Tibial nerve (tissue), 4 donors: ENCODE measurements at regions not wholly inside any gene's neighbourhood (a gene's known extent, or its start where the extent isn't known, plus 50 kb on each side); places are given as distances from the start of the nearest gene placed in this dataset.

Source experiments
- DNase-seq, 2 donors: peaks; one replicate each; pipeline ENCODE4 v3.0.0-alpha.2; 2019; ENCODE audit warnings: low spot score in 2 of 2
- H3K27ac ChIP-seq, 4 donors: fragments of 200-600 bp; sonication (generic) in 3 of 4; one replicate each; pipeline ENCODE4 v1.5.1; 2017 to 2019; ENCODE audit warnings: mild to moderate bottlenecking in 1 of 4
- H3K27me3 ChIP-seq, 2 donors: fragments of 200-600 bp; sonication (generic) in 1 of 2; one replicate each; pipeline versions ENCODE4 v1.5.1 to v1.6.0; 2017 to 2019
- H3K36me3 ChIP-seq, 3 donors: fragments of 200-600 bp; sonication (generic); one replicate each; pipeline ENCODE4 v1.5.1; 2018 to 2019
- H3K4me1 ChIP-seq, 4 donors: fragments of 200-600 bp; sonication (generic) in 3 of 4; one replicate each; pipeline ENCODE4 v1.5.1; 2017 to 2019
- H3K4me3 ChIP-seq, 4 donors: fragments of 200-600 bp; sonication (generic) in 3 of 4; one replicate each; pipeline ENCODE4 v1.5.1; 2017 to 2019; ENCODE audit warnings: mild to moderate bottlenecking in 1 of 4, moderate library complexity in 1 of 4
- H3K9me3 ChIP-seq, 4 donors: fragments of 200-600 bp; sonication (generic) in 3 of 4; one replicate each; pipeline ENCODE4 v1.5.1; 2017 to 2019
- CTCF ChIP-seq, 5 experiments: fragments of 200-600 bp in 3 of 5; fragments of 450-650 bp in 2 of 5; sonication (generic) in 3 of 5; IDR thresholded peaks; one replicate each; pipeline ENCODE4 v1.5.1; 2016 to 2019; ENCODE audit warnings: antibody characterized with exemption in 5 of 5, mild to moderate bottlenecking in 3 of 5, moderate library complexity in 2 of 5
- EP300 ChIP-seq, 2 donors: sonication (generic); formaldehyde crosslinking; IDR thresholded peaks; one replicate each; pipeline ENCODE4 v1.6.1; 2017; ENCODE audit warnings: antibody characterized with exemption in 2 of 2, mild to moderate bottlenecking in 1 of 2
- POLR2A ChIP-seq, 2 donors: fragments of 450-650 bp; IDR thresholded peaks; one replicate each; pipeline ENCODE4 v1.6.1; 2017; ENCODE audit warnings: antibody characterized with exemption in 2 of 2, mild to moderate bottlenecking in 2 of 2, moderate library complexity in 2 of 2
- WGBS, 2 donors: methylation state at CpG; one replicate each; pipeline ENCODE4 v1.1.5; 2018; 5-methylcytosine and 5-hydroxymethylcytosine counted together

GRCh38 chr13:37353911-37354310 is 244.7 kb downstream of the POSTN start:
- WGBS, 2 donors = 86 to 88% methylated on average over 4 of the region's 4 CpGs
- no peaks in the 10 kb centered on the region for H3K27me3 ChIP-seq
- H3K4me3 ChIP-seq = no peak overlapping the region
- H3K9me3 ChIP-seq = no peaks in the 10 kb centered on the region
- H3K36me3 ChIP-seq = no peaks in the 10 kb centered on the region
- TF ChIP-seq POLR2A (IDR thresholded peaks at IDR 0.05) = no peak
- TF ChIP-seq CTCF (IDR thresholded peaks at IDR 0.05) = no peak
- no peak for TF ChIP-seq EP300 (IDR thresholded peaks at IDR 0.05)
- no peak overlapping the region for H3K27ac ChIP-seq
- H3K4me1 ChIP-seq = no peaks in the 10 kb centered on the region
- no peak for DNase-seq

GRCh38 chr13:37351211-37351610 is 245.7 kb upstream of the CSNK1A1L start:
- 80 to 89% methylated on average over 2 of the region's 2 CpGs for WGBS, 2 donors
- no peaks in the 10 kb centered on the region for H3K4me1 ChIP-seq
- H3K9me3 ChIP-seq = peaks cover 0 to 5% (median 0%) of the 10 kb centered on the region in 4 donors
- no peak for DNase-seq
- H3K36me3 ChIP-seq = no peaks in the 10 kb centered on the region
- no peak overlapping the region for H3K27ac ChIP-seq
- H3K4me3 ChIP-seq = no peak overlapping the region
- H3K27me3 ChIP-seq = no peaks in the 10 kb centered on the region
- no peak for TF ChIP-seq CTCF (IDR thresholded peaks at IDR 0.05)

- Histone ChIP-seq H3K4me3 (no peak overlapping the region), H3K9me3 (peaks cover 0 to 5% (median 0%) of the 10 kb centered on the region in 4 donors), H3K27ac (no peak overlapping the region), H3K4me1 (no peaks in the 10 kb centered on the region), H3K36me3 (no peaks in the 10 kb centered on the region), H3K27me3 (no peaks in the 10 kb centered on the region)
- TF ChIP-seq EP300 (IDR thresholded peaks at IDR 0.05) = no peak
- TF ChIP-seq CTCF (IDR thresholded peaks at IDR 0.05) = no peak
- TF ChIP-seq POLR2A (IDR thresholded peaks at IDR 0.05) = no peak
- no peak for DNase-seq
- 68 to 70% methylated on average over 4 of the region's 4 CpGs for WGBS, 2 donors
Measured at GRCh38 chr13:37349916-37350315, 244.5 kb upstream of the CSNK1A1L start.

- TF ChIP-seq CTCF (IDR thresholded peaks at IDR 0.05) (no peak), EP300 (IDR thresholded peaks at IDR 0.05) (no peak), POLR2A (IDR thresholded peaks at IDR 0.05) (no peak)
- Histone ChIP-seq H3K27ac (no peak overlapping the region), H3K36me3 (no peaks in the 10 kb centered on the region), H3K9me3 (peaks cover 0 to 5% (median 0%) of the 10 kb centered on the region in 4 donors), H3K4me3 (no peak overlapping the region), H3K4me1 (no peaks in the 10 kb centered on the region), H3K27me3 (no peaks in the 10 kb centered on the region)
- 41 to 44% methylated on average over 3 of the region's 3 CpGs for WGBS, 2 donors
- DNase-seq = no peak
Measured at GRCh38 chr13:37348916-37349643, 243.6 kb upstream of the CSNK1A1L start.

- no peaks in the 10 kb centered on the region for H3K27me3 ChIP-seq
- no peak overlapping the region for H3K4me3 ChIP-seq
- no peaks in the 10 kb centered on the region for H3K4me1 ChIP-seq
- no peak for DNase-seq
- no peaks in the 10 kb centered on the region for H3K36me3 ChIP-seq
- WGBS, 2 donors = 26 to 29% methylated on average over 1 of the region's 1 CpG
- H3K27ac ChIP-seq = no peak overlapping the region
- TF ChIP-seq EP300 (IDR thresholded peaks at IDR 0.05) (no peak), POLR2A (IDR thresholded peaks at IDR 0.05) (no peak), CTCF (IDR thresholded peaks at IDR 0.05) (no peak)
- H3K9me3 ChIP-seq = peaks cover 0 to 5% (median 0%) of the 10 kb centered on the region in 4 donors
Measured at GRCh38 chr13:37345869-37346268, 240.4 kb upstream of the CSNK1A1L start.
